Tibial artery (tissue), 4 donors: ENCODE measurements at regions not wholly inside any gene's neighbourhood (a gene's known extent, or its start where the extent isn't known, plus 50 kb on each side); places are given as distances from the start of the nearest gene placed in this dataset.

ENCODE experiments used
- DNase-seq, 2 donors: peaks; one replicate each; pipeline ENCODE4 v3.0.0-alpha.2; 2019
- H3K27ac ChIP-seq, 2 donors: fragments of 200-600 bp; sonication (generic) in 1 of 2; 1 replicate in 1 of 2; 2 replicates in 1 of 2; pipeline ENCODE4 v1.5.1; 2018 to 2019; ENCODE audit warnings: mild to moderate bottlenecking in 1 of 2
- H3K27me3 ChIP-seq, 2 donors: fragments of 200-600 bp; sonication (generic) in 1 of 2; one replicate each; pipeline versions ENCODE4 v1.5.1 to v1.6.0; 2016 to 2019
- H3K36me3 ChIP-seq, 3 donors: fragments of 200-600 bp; sonication (generic) in 2 of 3; one replicate each; pipeline ENCODE4 v1.5.1; 2016 to 2019; ENCODE audit warnings: mild to moderate bottlenecking in 2 of 3
- H3K4me1 ChIP-seq, 4 donors: fragments of 200-600 bp; sonication (generic) in 2 of 4; 1 replicate in 3 of 4; 2 replicates in 1 of 4; pipeline ENCODE4 v1.5.1; 2016 to 2019
- H3K4me3 ChIP-seq, 2 donors: fragments of 200-600 bp; sonication (generic) in 1 of 2; 1 replicate in 1 of 2; 2 replicates in 1 of 2; pipeline ENCODE4 v1.5.1; 2018 to 2019; ENCODE audit warnings: mild to moderate bottlenecking in 2 of 2
- H3K9me3 ChIP-seq, 3 donors: fragments of 200-600 bp; sonication (generic) in 1 of 3; one replicate each; pipeline ENCODE4 v1.5.1; 2016 to 2019
- intact Hi-C: fragments of 100-400 bp; cut with DNase I; formaldehyde crosslinking; loops from one replicate; pipeline ENCODE4 v1.15.0; 2023; ENCODE audit warnings: low total_unique reads
- TF ChIP-seq, protein P1 (sequence below), 2 experiments: fragments of 200-600 bp in 1 of 2; fragments of 450-650 bp in 1 of 2; IDR thresholded peaks; one replicate each; pipeline ENCODE4 v1.5.1; 2017 to 2019; ENCODE audit warnings: antibody characterized with exemption in 2 of 2, mild to moderate bottlenecking in 1 of 2, moderate library complexity in 1 of 2

DNA sequence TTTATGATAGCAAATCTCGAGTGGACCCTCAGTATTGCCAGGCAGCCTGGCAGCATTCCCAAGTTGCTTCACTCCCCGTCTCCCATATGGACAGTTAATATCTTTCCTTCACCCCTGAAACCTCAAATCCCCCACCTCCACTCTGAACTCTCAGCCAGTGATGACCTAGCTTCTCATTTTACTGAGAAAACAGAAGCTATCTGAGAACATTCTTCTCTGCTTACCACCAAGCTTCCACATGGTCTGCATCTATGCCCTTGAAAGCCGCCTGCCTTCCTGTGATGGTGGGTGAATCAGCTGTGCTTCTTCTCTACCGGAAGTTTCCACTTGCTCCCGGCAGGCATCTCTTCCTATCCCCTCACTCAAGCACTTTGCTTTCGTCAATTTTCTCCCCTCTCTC, 529.2 kb downstream of the EPHA4 start:
- Histone ChIP-seq H3K9me3 (no peaks in the 10 kb centered on the region), H3K36me3 (no peaks in the 10 kb centered on the region), H3K4me3 (no peak overlapping the region), H3K4me1 (no peaks in the 10 kb centered on the region), H3K27me3 (no peaks in the 10 kb centered on the region), H3K27ac (no peak overlapping the region)
- intact Hi-C loops = no loop called here
- DNase-seq = no peak
- TF ChIP-seq, protein P1, sequence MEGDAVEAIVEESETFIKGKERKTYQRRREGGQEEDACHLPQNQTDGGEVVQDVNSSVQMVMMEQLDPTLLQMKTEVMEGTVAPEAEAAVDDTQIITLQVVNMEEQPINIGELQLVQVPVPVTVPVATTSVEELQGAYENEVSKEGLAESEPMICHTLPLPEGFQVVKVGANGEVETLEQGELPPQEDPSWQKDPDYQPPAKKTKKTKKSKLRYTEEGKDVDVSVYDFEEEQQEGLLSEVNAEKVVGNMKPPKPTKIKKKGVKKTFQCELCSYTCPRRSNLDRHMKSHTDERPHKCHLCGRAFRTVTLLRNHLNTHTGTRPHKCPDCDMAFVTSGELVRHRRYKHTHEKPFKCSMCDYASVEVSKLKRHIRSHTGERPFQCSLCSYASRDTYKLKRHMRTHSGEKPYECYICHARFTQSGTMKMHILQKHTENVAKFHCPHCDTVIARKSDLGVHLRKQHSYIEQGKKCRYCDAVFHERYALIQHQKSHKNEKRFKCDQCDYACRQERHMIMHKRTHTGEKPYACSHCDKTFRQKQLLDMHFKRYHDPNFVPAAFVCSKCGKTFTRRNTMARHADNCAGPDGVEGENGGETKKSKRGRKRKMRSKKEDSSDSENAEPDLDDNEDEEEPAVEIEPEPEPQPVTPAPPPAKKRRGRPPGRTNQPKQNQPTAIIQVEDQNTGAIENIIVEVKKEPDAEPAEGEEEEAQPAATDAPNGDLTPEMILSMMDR (IDR thresholded peaks at IDR 0.05) = no peak

DNA sequence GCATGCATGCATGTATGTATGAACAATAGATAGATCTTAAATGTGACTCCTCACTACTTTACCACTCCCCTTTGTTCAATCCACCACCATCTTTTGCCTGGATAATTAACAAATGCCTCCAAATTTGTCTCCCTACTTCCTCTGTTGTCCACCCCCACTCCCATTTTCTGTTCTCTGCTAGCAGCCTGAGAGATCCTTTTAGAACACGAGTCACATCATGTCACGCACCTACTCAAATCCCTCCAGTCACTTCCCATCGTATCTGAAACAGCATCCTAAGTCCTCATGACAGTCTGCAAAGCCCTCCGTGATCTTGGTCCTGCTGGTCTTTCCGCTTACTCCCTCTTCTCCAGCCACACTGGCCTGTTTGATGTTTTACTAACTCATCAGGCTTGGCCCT, 527.3 kb downstream of the EPHA4 start:
- no peaks in the 10 kb centered on the region for H3K27me3 ChIP-seq
- intact Hi-C loops = no loop called here
- no peak overlapping the region for H3K4me3 ChIP-seq
- no peak overlapping the region for H3K27ac ChIP-seq
- DNase-seq = no peak
- H3K4me1 ChIP-seq = no peaks in the 10 kb centered on the region
- TF ChIP-seq, protein P1 (IDR thresholded peaks at IDR 0.05) = no peak
- H3K36me3 ChIP-seq = no peaks in the 10 kb centered on the region
- H3K9me3 ChIP-seq = no peaks in the 10 kb centered on the region

DNA sequence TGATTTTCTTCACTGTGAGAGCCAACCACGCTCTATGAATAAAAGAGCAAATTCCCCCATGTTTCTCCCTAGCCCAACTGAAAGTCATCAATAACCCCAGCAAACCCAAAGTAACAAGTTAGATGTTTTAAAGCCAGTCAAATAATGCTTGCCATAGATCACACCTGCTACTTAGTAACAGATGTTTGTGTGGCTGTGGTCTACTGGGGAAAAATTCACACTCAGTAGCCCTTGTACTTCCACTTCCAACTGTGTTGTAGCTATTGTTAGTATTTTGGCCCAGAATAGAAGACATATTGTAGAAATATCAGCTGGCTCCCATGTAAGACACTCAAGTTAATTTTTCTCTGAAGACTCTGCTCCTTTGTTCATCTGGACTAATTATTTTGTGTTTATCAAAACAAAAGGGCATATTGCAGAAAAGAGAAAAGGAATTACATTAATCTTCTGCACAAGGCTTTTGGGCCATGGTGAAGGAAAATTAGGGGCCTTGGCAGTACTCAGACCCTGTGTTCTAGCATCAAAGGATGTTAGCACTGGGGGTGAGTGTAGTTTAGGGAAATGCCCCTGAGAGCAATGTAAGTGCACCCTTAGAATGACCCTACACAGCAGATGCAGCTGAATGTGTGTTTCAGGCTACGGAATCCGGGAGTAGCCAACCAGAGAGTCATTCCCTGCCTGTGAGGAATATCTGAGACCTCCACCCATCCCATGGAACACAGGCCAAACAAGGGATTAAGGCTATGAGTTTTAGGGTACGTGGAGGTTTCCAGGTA, 521.9 kb downstream of the EPHA4 start:
- Histone ChIP-seq H3K4me1 (no peaks in the 10 kb centered on the region), H3K27ac (no peak overlapping the region), H3K36me3 (no peaks in the 10 kb centered on the region), H3K9me3 (no peaks in the 10 kb centered on the region), H3K27me3 (no peaks in the 10 kb centered on the region), H3K4me3 (no peak overlapping the region)
- TF ChIP-seq, protein P1 (IDR thresholded peaks at IDR 0.05) = no peak
- intact Hi-C loops = no loop called here
- DNase-seq = no peak

DNA sequence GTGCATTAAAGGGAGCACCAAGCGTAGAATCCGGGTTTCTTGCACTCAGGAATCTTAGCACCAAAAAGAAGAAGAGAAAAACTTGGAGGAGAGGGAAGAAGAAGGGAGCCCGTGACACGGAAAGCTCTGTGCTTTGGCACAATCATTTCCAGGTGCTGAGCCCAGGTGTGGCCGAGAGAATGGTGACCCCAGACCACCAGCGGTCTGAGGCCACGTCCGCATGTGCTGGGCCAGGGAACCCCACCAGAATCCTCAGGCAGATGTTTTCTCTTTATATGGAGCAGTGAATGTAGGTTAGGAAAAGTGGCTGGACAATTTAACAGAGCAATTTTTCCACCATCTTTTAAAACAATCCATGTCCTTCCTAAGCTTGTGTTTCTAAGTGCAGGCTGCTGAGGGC, 520.9 kb downstream of the EPHA4 start:
- TF ChIP-seq, protein P1 (IDR thresholded peaks at IDR 0.05) = no peak
- H3K9me3 ChIP-seq = no peaks in the 10 kb centered on the region
- no peak overlapping the region for H3K4me3 ChIP-seq
- H3K36me3 ChIP-seq = no peaks in the 10 kb centered on the region
- no peak for DNase-seq
- H3K4me1 ChIP-seq = no peaks in the 10 kb centered on the region
- H3K27ac ChIP-seq = no peak overlapping the region
- intact Hi-C loops = no loop called here
- no peaks in the 10 kb centered on the region for H3K27me3 ChIP-seq

DNA sequence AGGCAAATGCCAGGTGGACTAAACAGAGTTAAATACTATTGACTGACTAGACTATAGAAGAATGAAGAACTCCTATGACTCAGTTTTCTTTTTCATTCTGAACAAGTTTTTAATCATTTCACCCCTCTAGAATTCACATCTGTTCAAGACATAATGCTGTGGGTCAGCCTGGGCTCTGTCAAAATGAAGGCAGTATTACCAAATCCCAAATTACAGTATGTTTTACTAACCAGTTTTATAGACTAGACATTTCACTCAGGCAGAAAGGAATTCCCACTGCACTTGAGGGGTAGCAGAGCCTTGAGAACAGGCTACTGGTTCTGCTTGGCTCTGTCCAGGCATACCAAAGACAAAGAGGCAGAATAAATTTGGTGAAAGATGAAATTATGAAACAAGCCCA, 511.7 kb downstream of the EPHA4 start:
- H3K36me3 ChIP-seq = no peaks in the 10 kb centered on the region
- DNase-seq = no peak
- TF ChIP-seq, protein P1 (IDR thresholded peaks at IDR 0.05) = no peak
- H3K27me3 ChIP-seq = no peaks in the 10 kb centered on the region
- H3K4me3 ChIP-seq = no peak overlapping the region
- intact Hi-C loops = no loop called here
- no peaks in the 10 kb centered on the region for H3K9me3 ChIP-seq
- H3K4me1 ChIP-seq = no peaks in the 10 kb centered on the region
- no peak overlapping the region for H3K27ac ChIP-seq
